DMS153 treated with DMSO at 0.1 percent for 48 hours (cell line): ENCODE measurements at regions not wholly inside any gene's neighbourhood (a gene's known extent, or its start where the extent isn't known, plus 50 kb on each side); places are given as distances from the start of the nearest gene placed in this dataset.
"Not testable (repeated sequence)": the region's sequence is repeated elsewhere in the genome, so short reads cannot be mapped to it uniquely, and the experiment has no call there.

Source experiments
- DNase-seq: peaks from one replicate; lab custom pipeline; 2025; ENCODE audit not compliant: unreplicated experiment; lab: John Stamatoyannopoulos, UW

- DNase-seq, result no peak
These were observed 122.1 kb downstream of the YIPF5 start for GRCh38 chr5:144048259-144048856.

- not testable (repeated sequence) for DNase-seq
These were observed 115.1 kb downstream of the YIPF5 start for GRCh38 chr5:144055391-144055790.

- DNase-seq, result not testable (repeated sequence)
These were observed 110.4 kb downstream of the YIPF5 start for GRCh38 chr5:144060091-144060490.

DNA sequence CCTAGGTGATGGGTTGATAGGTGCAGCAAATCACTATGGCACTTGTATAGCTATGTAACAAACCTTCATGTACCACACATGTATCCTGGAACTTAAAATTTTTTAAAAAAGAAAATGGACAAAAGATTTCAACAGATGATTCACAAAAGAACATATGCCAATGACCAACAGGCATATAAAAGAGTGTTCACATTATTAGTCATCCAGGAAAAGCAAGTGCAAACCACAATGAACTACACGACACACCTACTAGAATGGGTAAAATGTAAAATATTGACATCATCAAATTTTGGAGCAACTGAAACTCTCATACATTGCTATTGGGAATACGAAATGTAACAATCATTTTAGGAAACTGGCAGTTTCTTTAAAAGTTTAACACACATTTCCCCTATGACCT, 109.9 kb downstream of the YIPF5 start:
- no peak for DNase-seq

GRCh38 chr5:144065786-144066185, 104.7 kb downstream of the YIPF5 start:
- DNase-seq, result no peak

DNA sequence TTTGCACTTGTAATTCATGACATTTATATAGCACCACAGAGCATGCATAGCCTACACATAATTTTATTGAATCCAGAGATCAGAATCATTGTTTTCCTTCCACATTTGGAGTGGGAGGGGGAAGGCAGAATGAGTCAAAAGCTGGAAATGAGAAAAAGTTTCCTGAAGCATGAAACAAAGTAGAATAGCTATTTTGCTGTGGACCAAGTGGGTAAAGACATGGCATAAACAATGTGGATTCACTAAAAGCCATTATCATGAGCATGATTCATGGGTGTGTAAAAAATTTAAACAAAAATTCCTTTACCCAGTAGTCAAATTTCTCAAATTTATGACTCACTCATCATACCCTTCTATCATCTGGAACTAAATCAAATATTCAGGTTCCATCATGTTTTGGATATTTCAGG, 97.9 kb downstream of the YIPF5 start:
- no peak for DNase-seq

DNA sequence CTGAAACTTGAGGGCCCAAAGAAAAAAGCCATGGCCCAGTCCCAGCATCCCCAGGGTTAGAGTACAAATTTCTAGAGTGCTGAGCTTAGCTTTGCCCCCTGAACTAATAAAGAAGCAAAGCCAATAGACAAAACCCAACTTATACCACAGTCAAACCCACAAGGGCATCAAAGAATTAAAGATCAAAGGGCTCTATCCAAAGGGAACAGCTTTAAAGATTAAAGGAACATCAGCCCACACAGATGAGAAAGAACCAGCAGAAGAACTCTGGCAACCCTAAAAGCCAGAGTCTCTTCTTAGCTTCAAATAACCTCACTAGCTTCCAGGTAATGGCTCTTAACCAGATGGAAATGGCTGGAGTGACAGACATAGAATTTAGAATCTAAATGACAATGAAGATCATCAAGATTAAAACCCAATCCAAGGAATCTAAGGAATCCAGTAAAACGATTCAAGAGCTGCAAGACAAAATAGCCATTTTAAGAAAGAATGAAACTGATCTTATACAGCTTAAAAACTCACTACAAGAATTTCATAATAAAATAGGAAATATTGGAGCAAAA, 93.9 kb downstream of the YIPF5 start:
- DNase-seq, result no peak

DNA sequence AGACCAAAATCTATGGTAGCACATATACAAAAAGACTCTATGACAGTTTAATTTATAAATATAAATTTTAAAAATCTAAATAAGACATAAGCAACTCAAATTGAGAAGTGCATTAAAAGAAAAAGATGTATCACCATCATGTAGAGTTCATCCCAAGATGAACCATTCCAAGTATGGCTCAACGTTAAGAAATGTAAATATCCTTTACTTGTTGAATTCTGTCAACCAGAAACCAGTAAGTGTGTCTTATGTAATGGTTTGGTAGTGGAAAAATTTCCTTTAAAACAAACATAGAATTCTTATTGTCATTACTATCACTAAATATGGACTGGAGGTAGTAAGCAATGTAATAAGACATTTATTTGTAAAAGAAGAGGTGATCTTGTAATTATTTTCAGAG, 87.3 kb downstream of the YIPF5 start:
- DNase-seq, result no peak

DNA sequence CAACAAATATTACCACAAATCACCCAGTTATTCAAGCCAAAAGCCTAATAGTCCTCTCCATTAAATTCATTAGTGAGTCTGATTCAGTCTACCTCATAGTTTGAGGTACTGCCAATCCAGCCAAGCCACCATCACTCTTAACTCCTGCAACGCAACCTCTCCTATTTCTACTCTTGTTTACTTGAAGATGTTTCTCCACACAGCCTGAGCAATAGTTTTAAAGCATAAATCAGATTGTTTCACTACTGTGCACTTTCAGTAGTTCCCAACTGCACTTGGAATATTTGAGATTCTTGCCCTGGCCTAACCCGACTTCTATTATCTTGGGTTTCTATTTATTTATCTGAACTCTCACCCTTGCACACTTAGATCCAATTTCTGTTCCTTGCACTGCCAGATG, 85.5 kb downstream of the YIPF5 start:
- no peak for DNase-seq

- DNase-seq, result no peak
These were observed 85.1 kb downstream of the YIPF5 start for GRCh38 chr5:144085381-144085780.

- no peak for DNase-seq
These were observed 84.2 kb downstream of the YIPF5 start for GRCh38 chr5:144086295-144086694.

- DNase-seq, result no peak
These were observed 82.9 kb downstream of the YIPF5 start for GRCh38 chr5:144087576-144087975.

GRCh38 chr5:144088206-144089064, 82.0 kb downstream of the YIPF5 start:
- no peak for DNase-seq

- DNase-seq, result no peak
These were observed 80.9 kb downstream of the YIPF5 start for GRCh38 chr5:144089401-144090021.

- DNase-seq, result no peak
These were observed 78.0 kb downstream of the YIPF5 start for GRCh38 chr5:144092508-144092907.

DNA sequence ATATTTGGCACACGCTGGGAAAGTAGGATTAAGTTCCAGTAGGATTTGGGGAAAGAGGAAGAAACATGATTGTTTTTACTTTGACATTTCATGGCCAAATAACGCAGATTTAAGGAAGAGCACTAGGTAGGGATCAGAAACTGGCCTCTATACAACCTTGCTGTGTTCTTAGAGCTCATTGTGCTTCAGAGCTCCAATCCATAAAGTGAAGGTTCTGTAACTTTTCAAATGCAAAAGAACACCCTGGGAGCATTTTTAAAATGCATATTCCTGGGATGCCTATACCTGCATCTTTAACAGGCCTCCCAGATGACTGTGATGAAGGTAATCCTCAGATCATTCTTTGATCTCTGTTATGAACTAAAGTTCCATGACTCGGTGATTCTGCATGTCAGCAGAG, 77.1 kb downstream of the YIPF5 start:
- DNase-seq, result no peak

GRCh38 chr5:144093868-144094267, 76.6 kb downstream of the YIPF5 start:
- DNase-seq, result no peak

- no peak for DNase-seq
These were observed 69.8 kb downstream of the YIPF5 start for GRCh38 chr5:144100702-144101101.

DNA sequence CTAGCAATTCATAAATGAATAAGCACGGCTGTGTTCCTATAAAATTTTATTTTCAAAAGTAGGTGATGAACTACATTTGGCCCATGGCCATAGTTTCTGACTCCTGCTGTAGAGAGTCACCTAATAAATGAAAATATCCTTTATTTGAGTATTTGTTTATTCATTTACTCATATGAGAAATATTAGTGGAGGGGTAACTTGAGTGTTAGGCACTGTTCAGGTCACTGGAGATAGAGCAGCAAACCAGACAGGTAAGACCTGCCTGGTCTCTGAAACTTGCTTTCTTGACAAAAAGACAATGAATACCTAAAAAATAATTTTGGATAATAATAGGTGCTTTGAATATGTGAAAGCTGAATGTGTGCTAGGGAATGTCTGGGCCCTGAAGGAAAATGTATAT, 68.8 kb downstream of the YIPF5 start:
- DNase-seq, result no peak

- DNase-seq, result no peak
These were observed 68.1 kb downstream of the YIPF5 start for GRCh38 chr5:144102361-144102760.

DNA sequence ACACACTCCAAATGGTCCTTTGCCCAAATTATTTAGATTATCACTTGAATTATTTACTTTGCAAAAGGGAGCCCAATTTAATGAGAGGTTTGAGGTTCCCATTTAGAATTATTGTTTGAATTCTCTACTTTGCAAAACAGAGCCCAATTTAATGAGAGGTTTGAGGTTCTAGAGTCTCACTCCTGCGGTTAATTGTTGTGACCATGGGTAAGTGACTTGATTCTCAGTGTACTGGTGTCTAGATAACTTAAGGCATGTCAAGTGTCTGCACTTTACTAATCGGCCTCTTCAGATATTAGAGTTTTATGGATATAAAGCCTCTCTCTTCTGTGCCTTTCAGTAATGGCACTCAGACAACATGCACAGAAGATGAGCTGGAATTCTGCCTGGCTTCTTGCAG, 67.5 kb downstream of the YIPF5 start:
- DNase-seq, result no peak
